IPS-15b (cell line): ENCODE measurements at regions not wholly inside any gene's neighbourhood (a gene's known extent, or its start where the extent isn't known, plus 50 kb on each side); places are given as distances from the start of the nearest gene placed in this dataset.
"Not testable (repeated sequence)": the region's sequence is repeated elsewhere in the genome, so short reads cannot be mapped to it uniquely, and the experiment has no call there.

Source experiments
- H3K27me3 ChIP-seq: one replicate; pipeline ENCODE4 v1.6.1; 2013; ENCODE audit warnings: low read length; ENCODE audit not compliant: control insufficient read depth, insufficient read depth
- H3K36me3 ChIP-seq: one replicate; pipeline ENCODE4 v1.6.1; 2013; ENCODE audit warnings: low read length; ENCODE audit not compliant: control insufficient read depth, insufficient read depth
- H3K4me1 ChIP-seq: one replicate; pipeline ENCODE4 v1.6.1; 2013; ENCODE audit warnings: mild to moderate bottlenecking, low read length; ENCODE audit not compliant: control insufficient read depth, insufficient read depth
- H3K4me3 ChIP-seq: one replicate; pipeline ENCODE4 v1.5.1; 2013; ENCODE audit warnings: low read depth, low read length
- H3K9ac ChIP-seq: one replicate; pipeline ENCODE4 v1.6.1; 2013; ENCODE audit warnings: low read depth, mild to moderate bottlenecking, low read length
- H3K9me3 ChIP-seq: one replicate; pipeline ENCODE4 v1.6.1; 2013; ENCODE audit warnings: mild to moderate bottlenecking, low read length; ENCODE audit not compliant: control insufficient read depth, insufficient read depth

DNA sequence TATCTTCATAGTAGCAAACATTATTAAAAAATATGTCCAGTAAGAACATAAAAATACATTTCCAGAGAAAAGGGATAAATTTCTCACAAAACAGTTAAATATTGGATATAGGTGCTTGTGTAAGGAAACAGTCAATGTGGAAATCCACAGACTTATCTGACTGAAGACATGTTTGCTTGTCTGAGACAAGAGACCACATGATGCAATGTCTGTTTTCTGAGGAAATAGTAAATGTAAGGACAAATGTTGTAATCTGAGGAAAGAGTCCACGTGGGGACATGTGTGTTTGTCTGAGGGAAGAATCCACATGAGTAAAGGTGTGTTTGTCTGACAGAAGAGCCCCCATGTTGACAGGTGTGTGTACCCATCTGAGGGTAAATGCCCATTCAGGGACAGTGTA, 1093.2 kb downstream of the TMEM121 start:
- H3K4me3 ChIP-seq: no peak overlapping the region
- no peaks in the 10 kb centered on the region for H3K4me1 ChIP-seq
- peaks cover 39% of the 10 kb centered on the region for H3K9me3 ChIP-seq

DNA sequence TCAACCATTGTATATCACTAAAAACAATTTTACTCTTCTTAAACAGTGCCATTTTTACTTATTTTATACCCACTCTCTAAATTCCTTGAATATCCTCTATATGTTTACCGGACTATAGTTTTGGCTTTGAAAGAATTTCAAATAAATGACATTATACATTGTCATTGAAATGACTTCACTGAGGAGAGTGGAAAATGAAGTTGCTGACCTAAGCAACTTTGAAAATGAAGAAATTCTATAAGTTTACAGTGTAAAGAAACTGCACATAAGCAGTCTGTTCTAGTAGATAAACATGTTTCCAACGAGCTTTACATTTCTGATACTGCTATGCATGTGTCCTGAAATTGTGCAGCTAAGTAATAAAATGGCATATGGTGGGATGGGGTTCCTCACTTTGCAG, 1094.0 kb downstream of the TMEM121 start:
- Histone ChIP-seq H3K27me3 (no peaks in the 10 kb centered on the region), H3K36me3 (no peaks in the 10 kb centered on the region), H3K9me3 (peaks cover 37% of the 10 kb centered on the region), H3K4me3 (no peak overlapping the region), H3K9ac (no peak overlapping the region), H3K4me1 (no peaks in the 10 kb centered on the region)

More for the DNA sequence above, 1093.2 kb downstream of the TMEM121 start:
- H3K27me3 ChIP-seq: no peaks in the 10 kb centered on the region
- H3K9ac ChIP-seq: no peak overlapping the region
- no peaks in the 10 kb centered on the region for H3K36me3 ChIP-seq

- peaks cover 36% of the 10 kb centered on the region for H3K9me3 ChIP-seq
- no peak overlapping the region for H3K9ac ChIP-seq
- H3K27me3 ChIP-seq: no peaks in the 10 kb centered on the region
- no peaks in the 10 kb centered on the region for H3K36me3 ChIP-seq
- H3K4me1 ChIP-seq: no peaks in the 10 kb centered on the region
- H3K4me3 ChIP-seq: no peak overlapping the region
These were observed 1095.9 kb downstream of the TMEM121 start for GRCh38 chr14:106622200-106622745.

DNA sequence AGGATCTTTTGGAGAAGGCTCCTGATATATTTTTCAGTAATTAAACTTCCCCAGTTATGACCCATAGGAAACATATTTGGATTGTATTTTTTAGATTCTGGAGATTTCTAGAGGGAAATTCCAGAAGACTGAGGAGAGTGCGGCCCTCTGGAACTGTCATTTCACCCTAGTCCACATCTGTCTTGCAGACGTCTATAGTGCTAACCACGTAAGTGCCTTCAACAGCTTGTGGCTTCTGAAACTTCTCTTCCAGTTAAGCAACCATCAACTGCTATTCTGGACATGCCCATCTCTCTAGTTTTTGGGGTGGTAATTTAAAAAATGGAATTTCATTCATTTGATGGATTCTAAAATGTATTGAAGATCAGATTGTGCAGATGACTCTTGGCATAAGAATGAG, 1098.8 kb downstream of the TMEM121 start:
- Histone ChIP-seq H3K9ac (no peak overlapping the region), H3K27me3 (no peaks in the 10 kb centered on the region), H3K9me3 (peaks cover 29% of the 10 kb centered on the region), H3K4me1 (no peaks in the 10 kb centered on the region), H3K4me3 (no peak overlapping the region), H3K36me3 (no peaks in the 10 kb centered on the region)

GRCh38 chr14:106626469-106626868, 1100.1 kb downstream of the TMEM121 start:
- not testable (repeated sequence) for H3K36me3 ChIP-seq, H3K9ac ChIP-seq, H3K4me3 ChIP-seq, H3K4me1 ChIP-seq, H3K27me3 ChIP-seq
- peaks cover 33% of the 10 kb centered on the region for H3K9me3 ChIP-seq

- not testable (repeated sequence) for H3K4me1 ChIP-seq, H3K27me3 ChIP-seq, H3K36me3 ChIP-seq, H3K4me3 ChIP-seq, H3K9ac ChIP-seq
- peaks cover 36% of the 10 kb centered on the region for H3K9me3 ChIP-seq
These were observed 1100.7 kb downstream of the TMEM121 start for GRCh38 chr14:106626942-106627588.

GRCh38 chr14:106631879-106632278, 1105.5 kb downstream of the TMEM121 start:
- Histone ChIP-seq H3K9ac (no peak overlapping the region), H3K36me3 (no peaks in the 10 kb centered on the region), H3K27me3 (no peaks in the 10 kb centered on the region), H3K4me3 (no peak overlapping the region), H3K4me1 (no peaks in the 10 kb centered on the region), H3K9me3 (peaks cover 18% of the 10 kb centered on the region)

DNA sequence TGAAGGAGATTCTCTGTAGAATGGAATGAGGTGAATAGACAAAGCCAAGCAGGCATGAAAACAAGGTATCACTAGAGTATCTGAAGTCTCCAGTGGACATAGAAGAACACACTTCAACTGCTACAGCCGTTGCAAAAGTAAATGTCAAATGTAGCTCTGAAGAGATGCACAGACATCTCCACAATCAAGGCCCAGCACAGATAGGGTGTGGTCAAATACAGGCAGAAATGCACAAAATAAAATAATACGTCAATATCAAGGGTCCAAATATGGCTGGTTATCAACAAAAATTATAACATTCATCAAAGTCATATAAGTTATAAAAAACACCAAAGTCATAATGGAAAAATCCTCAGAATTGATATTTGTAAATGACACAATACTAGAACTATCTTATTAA, 1107.3 kb downstream of the TMEM121 start:
- no peaks in the 10 kb centered on the region for H3K36me3 ChIP-seq
- no peak overlapping the region for H3K4me3 ChIP-seq
- no peak overlapping the region for H3K9ac ChIP-seq
- no peaks in the 10 kb centered on the region for H3K27me3 ChIP-seq
- H3K9me3 ChIP-seq: peaks cover 18% of the 10 kb centered on the region
- H3K4me1 ChIP-seq: no peaks in the 10 kb centered on the region

DNA sequence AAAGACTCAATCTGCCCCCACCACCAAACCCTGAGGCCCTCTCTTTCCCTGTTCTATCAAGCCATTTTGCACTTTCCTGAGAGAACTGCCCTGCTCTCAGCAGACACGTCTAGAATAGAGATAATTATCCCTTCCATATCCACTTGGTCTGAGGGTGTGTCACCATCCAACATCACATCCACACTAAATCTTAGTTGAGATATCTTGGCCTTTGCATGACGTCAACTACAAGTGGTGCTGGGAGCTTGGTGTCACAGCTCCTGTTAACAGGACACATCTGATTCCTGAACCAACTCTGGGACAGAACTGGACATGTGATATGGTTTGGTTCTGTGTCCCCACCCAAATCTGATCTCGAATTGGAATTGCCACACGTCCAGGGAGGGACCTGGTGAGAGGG, 1109.2 kb downstream of the TMEM121 start:
- Histone ChIP-seq H3K36me3 (no peaks in the 10 kb centered on the region), H3K4me3 (no peak overlapping the region), H3K4me1 (no peaks in the 10 kb centered on the region), H3K27me3 (no peaks in the 10 kb centered on the region), H3K9me3 (peaks cover 12% of the 10 kb centered on the region), H3K9ac (no peak overlapping the region)

GRCh38 chr14:106638786-106639452, 1112.5 kb downstream of the TMEM121 start:
- H3K4me1 ChIP-seq, H3K9me3 ChIP-seq, H3K4me3 ChIP-seq, H3K9ac ChIP-seq, H3K36me3 ChIP-seq, H3K27me3 ChIP-seq: not testable (repeated sequence)

- peaks cover 8% of the 10 kb centered on the region for H3K9me3 ChIP-seq
- H3K27me3 ChIP-seq: no peaks in the 10 kb centered on the region
- H3K4me1 ChIP-seq: no peaks in the 10 kb centered on the region
- no peak overlapping the region for H3K4me3 ChIP-seq
- H3K9ac ChIP-seq: no peak overlapping the region
- no peaks in the 10 kb centered on the region for H3K36me3 ChIP-seq
These were observed 1115.7 kb downstream of the TMEM121 start for GRCh38 chr14:106642090-106642489.

DNA sequence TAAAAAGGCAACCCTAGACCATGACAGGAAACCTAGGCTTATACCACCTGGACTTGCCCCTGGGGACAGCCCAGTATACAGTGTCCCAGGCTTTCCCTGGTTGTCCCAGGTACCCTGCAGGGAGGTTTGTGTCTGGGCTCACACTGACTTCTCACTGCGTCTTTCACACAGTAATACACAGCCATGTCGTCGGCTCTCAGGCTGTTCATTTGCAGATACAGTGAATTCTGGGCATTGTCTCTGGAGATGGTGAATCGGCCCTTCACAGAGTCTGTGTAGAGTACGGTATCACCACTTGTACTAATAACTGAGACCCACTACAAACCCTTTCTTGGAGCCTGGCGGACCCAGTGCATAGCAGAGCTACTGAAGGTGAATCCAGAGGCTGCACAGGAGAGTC, 1116.6 kb downstream of the TMEM121 start:
- not testable (repeated sequence) for H3K36me3 ChIP-seq, H3K4me3 ChIP-seq, H3K27me3 ChIP-seq, H3K9ac ChIP-seq, H3K9me3 ChIP-seq, H3K4me1 ChIP-seq
